ENCODE measurements at regions not wholly inside any gene's neighbourhood (a gene's known extent, or its start where the extent isn't known, plus 50 kb on each side); places are given as distances from the start of the nearest gene placed in this dataset.
A peak's percentile ranks its signal among the peaks of the same experiment; 100 is the strongest.
"Not testable (repeated sequence)": the region's sequence is repeated elsewhere in the genome, so short reads cannot be mapped to it uniquely, and the experiment has no call there.

DNA sequence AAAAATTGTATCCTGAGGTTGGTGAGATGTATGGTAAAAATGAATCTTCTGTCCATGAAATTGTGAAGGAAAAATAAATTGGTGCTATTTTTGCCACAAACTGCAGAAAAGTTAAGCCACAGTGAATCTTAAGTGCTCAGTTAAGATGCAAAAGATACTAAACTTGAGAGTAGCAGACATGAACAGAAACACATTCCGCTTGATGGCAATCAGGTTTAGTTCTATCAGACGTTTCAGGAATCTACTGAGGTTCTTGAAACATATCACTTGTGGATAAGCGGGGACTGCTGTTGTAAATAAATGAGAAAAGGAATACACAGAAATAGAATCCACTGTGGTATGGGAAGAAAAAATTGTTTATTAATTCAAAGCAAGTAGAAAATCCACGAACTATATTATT is 311.2 kb upstream of the PRR16 start:
- DNase-seq, result no peak

DNA sequence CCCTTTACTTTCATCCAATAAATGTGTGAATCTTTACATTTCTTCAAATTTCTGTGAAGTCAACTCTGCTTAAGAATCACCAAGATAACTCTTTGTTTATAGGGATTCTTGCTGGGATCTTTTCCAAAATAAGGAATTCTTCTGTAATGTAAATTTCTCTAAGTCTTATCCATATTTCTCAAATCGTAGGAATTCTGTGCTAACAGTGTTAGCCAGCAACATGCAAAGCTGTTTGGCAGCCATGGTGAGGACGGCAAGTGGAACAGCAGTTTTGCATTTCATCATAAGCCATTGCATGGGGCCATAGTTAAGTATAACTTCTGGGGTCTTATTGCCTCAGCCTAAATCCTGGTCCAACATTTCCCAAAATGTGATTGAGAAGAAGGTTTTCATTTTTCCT is 310.5 kb upstream of the PRR16 start:
- DNase-seq, result no peak

- peak; percentile 19 for DNase-seq
These were observed 308.2 kb upstream of the PRR16 start for GRCh38 chr5:120155873-120156272.

DNA sequence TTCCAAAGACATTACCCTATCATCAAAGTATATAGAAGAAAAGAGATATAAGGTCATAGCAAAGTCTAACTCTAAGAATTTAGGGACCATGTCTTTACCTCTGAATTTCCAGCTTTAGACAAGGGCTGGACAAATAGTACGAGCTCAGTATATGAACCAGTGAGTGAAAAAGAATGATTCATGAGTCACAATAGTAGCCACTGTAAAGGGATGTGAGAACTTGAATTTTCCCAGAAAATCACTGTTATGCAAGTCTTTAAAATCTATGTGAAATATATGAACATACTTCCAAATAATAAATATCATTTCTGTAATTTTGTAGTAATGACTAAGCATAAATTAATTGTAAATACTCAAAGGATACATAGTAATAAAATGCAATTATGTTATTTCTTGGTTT is 305.9 kb upstream of the PRR16 start:
- no peak for DNase-seq

DNA sequence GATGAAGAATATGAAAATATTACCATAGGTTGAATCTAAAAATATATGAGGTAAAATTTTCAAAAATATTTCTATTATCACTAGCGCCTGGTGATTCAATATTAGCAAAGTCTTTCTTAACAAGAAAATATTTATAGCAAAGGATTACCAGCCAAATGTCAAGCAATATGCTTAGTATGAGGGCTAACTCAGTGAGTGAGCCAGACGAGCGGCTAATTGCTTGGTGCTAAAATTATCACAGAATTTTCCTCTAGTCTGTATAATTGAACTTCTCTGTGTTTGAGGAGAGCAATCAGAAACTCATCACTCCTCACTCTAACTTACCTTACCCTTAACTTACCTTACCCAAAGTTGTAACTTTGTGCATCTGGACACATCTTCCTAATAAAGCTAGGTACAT is 304.9 kb upstream of the PRR16 start:
- DNase-seq, result no peak

GRCh38 chr5:120160124-120160895 is 303.8 kb upstream of the PRR16 start:
- DNase-seq, result no peak

DNA sequence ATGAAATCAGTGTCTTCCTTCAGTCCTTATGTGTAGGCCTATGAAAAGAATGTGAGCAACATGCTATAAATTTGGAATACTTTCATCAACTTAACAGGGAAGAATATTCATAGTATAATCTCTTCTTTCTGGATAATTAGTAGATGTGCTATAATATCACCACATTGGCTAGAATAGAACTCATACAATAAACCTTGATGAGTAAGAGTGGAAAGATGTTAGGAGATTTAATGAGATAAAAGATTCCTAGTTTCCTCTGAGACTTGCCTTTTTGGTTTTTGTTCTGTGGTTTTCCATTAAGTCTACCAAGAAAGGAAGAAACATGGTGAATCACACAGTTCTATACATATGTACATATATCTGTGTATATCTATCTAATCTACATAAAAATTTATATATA is 301.8 kb upstream of the PRR16 start:
- no peak for DNase-seq

DNA sequence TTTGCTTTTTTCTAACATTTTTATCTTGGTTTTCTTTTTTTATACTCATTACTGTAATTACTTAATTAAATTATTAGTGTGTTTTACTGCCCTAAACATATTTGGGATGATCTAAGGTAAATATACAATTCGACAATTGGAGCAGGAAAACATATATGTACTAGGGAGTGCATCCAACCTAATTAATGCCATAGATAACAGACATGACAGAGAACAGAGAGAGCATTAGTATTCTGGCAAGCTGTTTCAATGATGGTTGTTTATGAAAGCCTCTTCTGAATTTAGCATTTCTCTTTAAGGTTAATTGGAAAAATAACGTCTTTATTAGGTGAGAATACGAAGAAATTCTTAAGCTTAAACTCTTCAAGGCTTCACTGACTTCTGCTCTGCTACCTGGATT is 300.1 kb upstream of the PRR16 start:
- no peak for DNase-seq

DNA sequence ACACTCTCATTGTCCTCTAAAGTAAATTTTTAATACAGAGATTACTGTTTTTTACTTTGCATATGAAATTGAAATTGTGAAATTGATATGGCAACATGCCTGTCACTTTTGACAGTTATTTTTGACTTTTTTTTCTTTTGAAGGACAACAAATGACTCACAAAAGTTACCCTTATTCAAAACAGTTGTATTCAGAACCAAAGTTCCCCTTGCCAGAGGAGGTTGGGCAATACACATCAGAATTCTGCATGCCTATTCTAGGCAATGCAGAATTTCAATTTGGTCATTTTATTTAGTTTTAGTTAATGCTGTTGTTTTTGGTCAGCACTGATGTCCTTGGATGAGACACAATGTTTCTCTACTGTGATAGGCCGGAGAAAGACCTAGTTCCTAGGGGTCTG is 299.1 kb upstream of the PRR16 start:
- no peak for DNase-seq

DNA sequence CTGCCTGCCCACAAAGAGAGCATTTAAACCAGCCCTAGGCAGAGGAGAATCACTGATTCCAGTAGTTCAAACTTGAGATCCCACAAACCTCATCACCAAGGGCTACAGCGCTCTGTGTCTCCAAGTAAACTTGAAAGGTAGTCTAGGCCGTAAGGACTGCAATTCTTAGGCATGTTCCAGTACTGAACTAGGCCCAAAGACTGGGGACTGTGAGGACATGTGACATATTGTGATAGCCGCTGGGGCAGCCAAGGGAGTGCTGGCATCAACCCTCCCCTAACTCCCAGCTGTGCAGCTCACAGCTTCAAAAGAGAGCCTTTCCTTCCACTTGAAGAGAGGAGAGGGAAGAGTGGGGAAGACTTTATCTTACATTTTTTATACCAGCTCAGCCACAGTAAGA is 291.0 kb upstream of the PRR16 start:
- no peak for DNase-seq

- DNase-seq, result no peak
These were observed 290.0 kb upstream of the PRR16 start for GRCh38 chr5:120174089-120174488.

DNA sequence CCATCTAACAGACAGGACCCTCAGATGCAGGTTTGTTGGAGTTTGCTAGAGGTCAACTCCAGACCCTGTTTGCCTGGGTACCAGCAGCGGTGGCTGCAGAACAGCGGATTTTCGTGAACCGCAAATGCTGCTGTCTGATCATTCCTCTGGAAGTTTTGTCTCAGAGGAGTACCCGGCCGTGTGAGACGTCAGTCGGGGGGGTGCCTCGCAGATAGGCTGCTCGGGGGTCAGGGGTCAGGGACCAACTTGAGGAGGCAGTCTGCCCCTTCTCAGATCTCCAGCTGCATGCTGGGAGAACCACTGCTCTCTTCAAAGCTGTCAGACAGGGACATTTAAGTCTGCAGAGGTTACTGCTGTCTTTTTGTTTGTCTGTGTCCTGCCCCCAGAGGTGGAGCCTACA is 282.9 kb upstream of the PRR16 start:
- not testable (repeated sequence) for DNase-seq

DNA sequence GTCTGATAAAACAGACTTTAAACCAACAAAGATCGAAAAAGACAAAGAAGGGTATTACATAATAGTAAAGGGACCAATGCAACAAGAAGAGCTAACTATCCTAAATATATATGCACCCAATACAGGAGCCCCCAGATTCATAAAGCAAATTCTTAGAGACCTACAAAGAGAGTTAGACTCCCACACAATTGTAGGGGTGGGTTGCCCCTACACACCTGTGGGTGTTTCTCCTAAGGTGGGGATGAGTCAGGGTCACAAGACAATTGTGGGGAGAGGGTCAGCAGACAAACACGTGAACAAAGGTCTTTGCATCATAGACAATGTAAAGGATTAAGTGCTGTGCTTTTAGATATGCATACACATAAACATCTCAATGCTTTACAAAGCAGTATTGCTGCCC is 269.4 kb upstream of the PRR16 start:
- DNase-seq, result not testable (repeated sequence)

- no peak for DNase-seq
These were observed 264.5 kb upstream of the PRR16 start for GRCh38 chr5:120199559-120199958.

DNA sequence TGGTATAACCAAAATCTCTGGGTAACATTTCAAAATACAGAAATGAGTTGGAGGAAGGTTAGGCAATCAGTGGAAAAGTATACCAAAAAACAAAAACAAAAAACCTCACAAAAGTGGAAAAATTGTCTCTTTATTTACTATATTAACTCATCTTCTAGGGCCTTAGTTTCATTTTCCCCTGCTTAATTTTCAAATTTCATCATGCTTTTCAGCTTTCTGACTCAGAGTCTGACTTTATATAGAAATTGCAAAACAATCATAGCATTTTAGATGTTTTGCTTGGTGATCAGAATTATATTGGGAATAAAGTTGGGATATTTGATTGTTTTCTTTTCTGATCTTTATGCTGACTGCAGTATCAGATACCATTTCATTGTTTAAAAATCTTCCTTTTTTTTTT is 257.0 kb upstream of the PRR16 start:
- no peak for DNase-seq

GRCh38 chr5:120217001-120217400 is 247.1 kb upstream of the PRR16 start:
- no peak for DNase-seq

DNA sequence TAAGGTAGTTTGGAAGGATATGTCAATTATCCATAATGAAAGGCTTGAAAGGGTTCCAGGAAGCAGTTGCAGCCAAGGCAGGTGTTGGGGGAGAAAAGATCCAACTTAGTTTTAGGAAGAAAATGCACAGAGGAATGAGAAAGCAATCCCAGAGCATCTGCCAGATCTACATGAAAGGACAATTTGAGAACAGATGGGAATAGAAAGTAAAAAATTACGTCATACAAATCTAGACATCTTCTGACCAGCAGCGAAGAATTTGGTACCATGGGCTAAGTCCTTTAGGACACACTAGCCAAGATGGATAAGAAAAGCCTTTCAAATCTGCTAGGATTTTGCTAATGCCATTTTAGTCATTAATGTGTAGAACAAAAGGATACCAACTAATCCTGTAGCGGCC is 244.1 kb upstream of the PRR16 start:
- no peak for DNase-seq

- no peak for DNase-seq
These were observed 238.6 kb upstream of the PRR16 start for GRCh38 chr5:120225524-120225923.

DNA sequence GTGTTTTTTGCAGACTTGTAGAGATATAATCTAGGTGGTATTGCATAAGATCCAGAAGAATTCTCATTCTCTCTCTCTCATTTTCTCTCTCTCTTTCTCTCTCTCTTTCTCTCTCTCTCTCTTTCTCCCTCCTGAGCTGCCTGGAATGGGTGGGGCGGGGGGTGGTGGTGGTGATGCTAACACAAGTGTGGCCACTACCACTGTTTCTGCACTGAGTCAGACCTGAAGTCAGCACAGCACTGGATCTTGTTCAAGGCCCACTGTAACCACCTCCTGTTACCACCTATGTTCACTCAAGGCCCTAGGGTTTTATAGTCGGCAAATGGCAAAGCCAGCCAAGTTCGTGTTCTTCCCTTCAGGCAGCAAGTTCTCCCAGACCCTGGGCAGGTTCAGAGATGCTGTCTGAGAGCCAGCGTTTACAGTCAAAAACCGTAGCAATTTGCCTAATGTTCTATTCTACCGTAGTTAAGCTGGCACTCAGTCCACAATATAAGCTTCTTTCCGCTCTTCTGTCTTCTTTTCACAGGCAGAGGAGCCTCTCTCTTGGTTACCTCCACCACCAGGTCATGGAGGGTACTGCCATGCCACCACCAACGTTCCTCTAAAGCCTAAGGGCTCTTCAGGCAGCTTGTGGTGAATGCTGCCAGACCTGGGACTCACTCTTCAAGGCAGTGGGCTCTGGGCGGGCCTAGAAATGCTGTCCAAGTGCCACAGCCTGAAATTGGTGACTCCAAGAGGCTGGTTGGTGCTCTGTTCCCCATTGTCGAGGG is 235.7 kb upstream of the PRR16 start:
- DNase-seq, result no peak

DNA sequence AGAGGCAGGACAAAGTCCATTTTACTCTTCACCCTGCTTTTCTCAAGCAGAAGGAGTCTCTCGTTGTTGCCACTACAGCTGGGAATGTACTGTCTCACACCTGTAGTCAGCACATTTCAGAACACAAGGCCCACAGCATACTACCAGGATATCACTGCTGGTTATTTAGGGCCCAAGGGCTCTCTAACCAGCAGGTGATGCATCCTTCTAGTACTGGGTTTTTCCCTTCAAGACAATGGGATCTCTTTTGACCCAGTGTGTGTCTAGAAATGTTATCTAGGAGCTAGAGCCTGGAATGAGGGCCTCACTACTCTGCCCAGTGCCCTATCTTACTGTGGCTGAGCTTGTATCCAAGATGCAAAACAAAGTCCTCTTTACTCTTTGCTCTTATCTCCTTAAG is 235.1 kb upstream of the PRR16 start:
- no peak for DNase-seq

- DNase-seq, result no peak
These were observed 232.5 kb upstream of the PRR16 start for GRCh38 chr5:120231563-120231962.

GRCh38 chr5:120236360-120236759 is 227.7 kb upstream of the PRR16 start:
- DNase-seq, result no peak

DNA sequence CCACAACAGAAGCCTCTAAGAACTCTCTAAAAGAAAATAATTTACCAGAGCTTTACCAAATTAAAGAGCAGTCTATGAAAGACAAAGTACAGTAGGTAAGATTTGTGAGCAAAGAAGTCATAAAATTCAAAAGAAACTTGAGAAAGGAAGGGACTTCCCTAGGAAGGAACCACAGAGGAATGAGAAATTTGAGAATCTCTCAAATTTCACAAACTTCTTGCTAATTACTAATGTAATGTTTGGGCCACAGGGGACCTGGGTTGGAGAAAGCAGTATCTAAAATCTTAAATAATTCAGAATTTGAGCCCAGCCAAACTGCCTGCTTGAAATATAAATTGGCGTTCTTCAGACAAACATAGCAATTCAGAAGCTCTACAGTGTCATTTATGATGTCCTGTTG is 225.0 kb upstream of the PRR16 start:
- DNase-seq, result no peak

DNA sequence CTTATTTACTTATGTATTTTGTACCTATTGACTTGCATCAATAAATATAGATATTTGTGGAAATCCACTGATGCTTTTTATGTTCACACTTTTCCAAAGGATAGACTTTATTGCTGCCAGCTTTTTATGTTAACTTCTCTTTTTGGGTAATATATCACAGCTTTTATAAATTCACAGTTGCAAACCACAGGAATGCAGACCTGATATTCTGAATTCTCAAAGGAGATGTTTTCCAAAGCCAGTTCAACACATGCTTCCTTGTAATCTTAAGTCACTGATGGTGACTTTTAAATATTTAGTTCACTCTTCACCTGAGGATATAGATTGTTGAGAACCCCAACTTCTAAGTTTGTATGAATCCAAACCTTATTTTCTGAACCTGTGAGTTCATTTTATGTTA is 223.4 kb upstream of the PRR16 start:
- no peak for DNase-seq

DNA sequence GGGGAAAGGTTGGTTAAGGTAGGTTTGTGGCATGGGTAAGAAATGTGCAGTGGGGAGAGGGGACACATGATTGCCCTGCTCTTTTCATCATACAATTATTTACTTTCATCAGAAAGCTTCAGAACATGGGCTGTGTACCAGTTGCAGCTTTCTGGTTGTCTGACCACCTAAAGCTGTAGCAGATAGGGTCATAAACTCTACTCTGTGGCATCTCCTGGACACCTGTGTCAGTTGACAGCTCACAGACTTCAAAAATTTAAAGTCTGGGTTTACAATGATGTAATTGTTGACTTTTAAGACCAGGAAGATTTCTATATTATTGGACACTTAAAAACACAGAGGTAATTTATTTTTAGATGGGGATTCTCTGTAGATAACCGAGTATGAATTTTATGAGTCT is 222.7 kb upstream of the PRR16 start:
- no peak for DNase-seq
